Femur (tissue), 1 donor: ENCODE measurements at regions not wholly inside any gene's neighbourhood (a gene's known extent, or its start where the extent isn't known, plus 50 kb on each side); places are given as distances from the start of the nearest gene placed in this dataset.
A peak's percentile ranks its signal among the peaks of the same experiment; 100 is the strongest.

ENCODE experiments used
- DNase-seq: peaks from one replicate; pipeline ENCODE4 v3.0.0-alpha.2; 2017

GRCh38 chr12:92462049-92462448 lies 240.7 kb upstream of the PLEKHG7 start:
- no peak for DNase-seq

- no peak for DNase-seq
Observed at GRCh38 chr12:92459850-92460249, 242.9 kb upstream of the PLEKHG7 start.

GRCh38 chr12:92458996-92459395 lies 243.8 kb upstream of the PLEKHG7 start:
- no peak for DNase-seq

- no peak for DNase-seq
Observed at GRCh38 chr12:92457458-92458180, 245.2 kb upstream of the PLEKHG7 start.

- DNase-seq = no peak
Observed at GRCh38 chr12:92452763-92453162, 250.0 kb upstream of the PLEKHG7 start.

- no peak for DNase-seq
Observed at GRCh38 chr12:92446083-92446460, 256.7 kb upstream of the PLEKHG7 start.

GRCh38 chr12:92445253-92446082 lies 257.3 kb upstream of the PLEKHG7 start:
- peak; percentile 40 for DNase-seq

GRCh38 chr12:92444763-92445162 lies 258.0 kb upstream of the PLEKHG7 start:
- DNase-seq = peak; percentile 27

GRCh38 chr12:92442782-92443181 lies 260.0 kb upstream of the PLEKHG7 start:
- no peak for DNase-seq

- no peak for DNase-seq
Observed at GRCh38 chr12:92440072-92440471, 262.7 kb upstream of the PLEKHG7 start.

GRCh38 chr12:92439420-92439805 lies 263.4 kb upstream of the PLEKHG7 start:
- no peak for DNase-seq

- DNase-seq = no peak
Observed at GRCh38 chr12:92438641-92439419, 264.0 kb upstream of the PLEKHG7 start.

GRCh38 chr12:92437452-92437851 lies 265.3 kb upstream of the PLEKHG7 start:
- no peak for DNase-seq

- no peak for DNase-seq
Observed at GRCh38 chr12:92436856-92437255, 265.9 kb upstream of the PLEKHG7 start.

- no peak for DNase-seq
Observed at GRCh38 chr12:92434607-92435025, 268.2 kb upstream of the PLEKHG7 start.

GRCh38 chr12:92432724-92433441 lies 269.9 kb upstream of the PLEKHG7 start:
- DNase-seq = no peak

- DNase-seq = peak; percentile 50
Observed at GRCh38 chr12:92431146-92431545, 271.6 kb upstream of the PLEKHG7 start.

- DNase-seq = no peak
Observed at GRCh38 chr12:92426332-92426731, 276.5 kb upstream of the PLEKHG7 start.

- DNase-seq = no peak
Observed at GRCh38 chr12:92425165-92425564, 277.6 kb upstream of the PLEKHG7 start.

GRCh38 chr12:92424338-92424737 lies 278.5 kb upstream of the PLEKHG7 start:
- DNase-seq = no peak

- no peak for DNase-seq
Observed at GRCh38 chr12:92421701-92422100, 276.1 kb upstream of the BTG1 start.

- no peak for DNase-seq
Observed at GRCh38 chr12:92421042-92421441, 275.4 kb upstream of the BTG1 start.

GRCh38 chr12:92419201-92419600 lies 273.6 kb upstream of the BTG1 start:
- no peak for DNase-seq
